BJ (cell line): ENCODE measurements at regions not wholly inside any gene's neighbourhood (a gene's known extent, or its start where the extent isn't known, plus 50 kb on each side); places are given as distances from the start of the nearest gene placed in this dataset.
"Not testable (repeated sequence)": the region's sequence is repeated elsewhere in the genome, so short reads cannot be mapped to it uniquely, and the experiment has no call there.

Experiments used
- CTCF ChIA-PET: fragments of 350-600 bp; formaldehyde crosslinking; extraction: SDS; loops from one replicate; lab custom pipeline; 2021; ENCODE audit warnings: antibody characterized with exemption, inconsistent platforms; lab: Yijun Ruan, JAX
- POLR2A ChIA-PET: fragments of 300-600 bp; sonication (Branson Sonifier 250); formaldehyde crosslinking; extraction: SDS; loops from one replicate; lab custom pipeline; 2021; ENCODE audit warnings: antibody characterized with exemption; lab: Charles Lee
- DNase-seq: peaks from one replicate; pipeline ENCODE4 v3.0.0-alpha.2; 2011; ENCODE audit warnings: low read depth
- H3K27me3 ChIP-seq: 2 replicates; pipeline ENCODE4 v1.6.0; 2011; ENCODE audit warnings: low read length; ENCODE audit not compliant: control insufficient read depth, insufficient read depth
- H3K36me3 ChIP-seq: 2 replicates; pipeline ENCODE4 v1.5.1; 2011; ENCODE audit warnings: low read length; ENCODE audit not compliant: control insufficient read depth, insufficient read depth
- H3K4me3 ChIP-seq: 2 replicates; pipeline ENCODE4 v1.5.1; 2011; ENCODE audit warnings: low read depth, mild to moderate bottlenecking, control low read depth, low read length
- CTCF ChIP-seq: IDR thresholded peaks from 2 replicates; pipeline ENCODE4 v1.5.1; 2011; ENCODE audit warnings: low read depth, mild to moderate bottlenecking, control low read depth, inconsistent platforms, low read length, moderate library complexity; ENCODE audit not compliant: insufficient read depth

DNA sequence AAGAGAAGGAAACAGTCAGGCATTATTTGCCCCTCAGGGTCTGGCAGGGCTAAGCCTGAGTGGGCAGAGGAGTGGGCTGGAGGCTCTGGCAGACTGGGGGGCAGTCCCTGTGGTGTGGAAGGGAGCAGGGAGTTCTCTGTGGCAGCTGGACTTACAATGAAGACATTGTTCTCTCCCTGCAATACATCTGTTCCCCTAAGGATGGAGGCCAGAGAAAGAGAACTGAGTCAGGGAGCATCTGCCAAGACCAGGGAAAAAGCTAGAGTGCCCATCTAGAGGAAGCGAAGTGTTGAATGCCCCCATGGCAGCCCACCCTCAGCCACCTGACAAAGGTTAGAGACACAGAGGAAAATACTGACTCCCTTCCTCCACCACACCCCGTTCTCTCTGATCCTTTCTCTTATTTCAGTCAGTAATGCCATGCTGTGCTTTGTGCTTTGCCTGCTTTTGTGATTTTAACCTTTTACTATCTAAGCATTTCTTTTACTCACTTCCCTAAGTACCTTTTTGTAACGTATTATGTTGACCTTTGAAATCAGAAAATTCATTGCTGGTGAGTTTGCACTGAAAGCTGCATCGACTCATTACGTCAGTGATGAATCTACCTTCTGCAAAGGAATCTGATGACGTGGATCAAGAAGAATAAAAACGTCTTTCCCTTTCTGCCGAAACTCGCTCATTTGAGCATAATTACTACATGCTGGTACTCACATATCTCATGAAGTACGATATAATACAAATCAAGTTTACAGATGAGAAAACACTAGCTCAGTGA lies 76.0 kb downstream of the ACTL7B start:
- CTCF ChIA-PET = no interaction called here
- TF ChIP-seq CTCF = no peak

GRCh38 chr9:108776920-108777639 lies 78.7 kb downstream of the ACTL7B start:
- H3K27me3 ChIP-seq = peaks cover 6% of the 10 kb centered on the region
- TF ChIP-seq CTCF = peak; percentile 41; the same call in 1 of the 2 replicates
- CTCF ChIA-PET = interaction anchor here (0.8 to 1.1 kb wide), 3 partner anchors 8 to 37 kb away, joined by 3 to 5 read pairs (median 3); no protein-coding TSS in a partner anchor
- POLR2A ChIA-PET = interaction anchor here (0.6 kb wide), 1 partner anchor 177 kb away, joined by 3 read pairs; no protein-coding TSS in a partner anchor
- DNase-seq = no peak
- H3K4me3 ChIP-seq = no peak overlapping the region
- no peaks in the 10 kb centered on the region for H3K36me3 ChIP-seq

More for the DNA sequence above, 76.0 kb downstream of the ACTL7B start:
- H3K4me3 ChIP-seq = no peak overlapping the region
- DNase-seq = no peak
- no peaks in the 10 kb centered on the region for H3K36me3 ChIP-seq
- POLR2A ChIA-PET = no interaction called here
- H3K27me3 ChIP-seq = peaks cover 6% of the 10 kb centered on the region

DNA sequence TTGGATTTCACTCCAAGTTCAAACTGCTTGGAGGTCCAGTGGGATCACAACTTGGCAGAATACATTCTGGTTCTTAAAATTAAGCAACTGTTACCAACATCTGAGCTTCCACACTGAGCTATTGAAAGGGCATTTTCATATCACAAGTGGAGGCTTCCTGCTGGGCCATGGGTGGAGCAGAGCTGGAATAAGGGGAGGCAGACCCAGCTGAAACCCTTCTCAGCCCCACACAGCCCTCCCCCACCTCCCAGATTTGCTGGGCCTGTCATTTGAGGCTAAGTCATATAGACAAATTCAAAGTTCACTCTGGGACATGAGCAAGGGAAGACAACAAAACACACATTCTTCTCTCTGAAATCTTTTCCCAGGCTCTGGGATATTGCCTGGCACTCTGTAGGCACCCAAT lies 79.9 kb downstream of the ACTL7B start:
- no peak for DNase-seq
- no peak overlapping the region for H3K4me3 ChIP-seq
- TF ChIP-seq CTCF = no peak
- POLR2A ChIA-PET = interaction anchor here (0.6 kb wide), 1 partner anchor 736 kb away, joined by 16 read pairs; no protein-coding TSS in a partner anchor
- CTCF ChIA-PET = interaction anchor here (0.9 kb wide), 1 partner anchor 13 kb away, joined by 3 read pairs; no protein-coding TSS in a partner anchor
- peaks cover 6% of the 10 kb centered on the region for H3K27me3 ChIP-seq
- H3K36me3 ChIP-seq = no peaks in the 10 kb centered on the region

DNA sequence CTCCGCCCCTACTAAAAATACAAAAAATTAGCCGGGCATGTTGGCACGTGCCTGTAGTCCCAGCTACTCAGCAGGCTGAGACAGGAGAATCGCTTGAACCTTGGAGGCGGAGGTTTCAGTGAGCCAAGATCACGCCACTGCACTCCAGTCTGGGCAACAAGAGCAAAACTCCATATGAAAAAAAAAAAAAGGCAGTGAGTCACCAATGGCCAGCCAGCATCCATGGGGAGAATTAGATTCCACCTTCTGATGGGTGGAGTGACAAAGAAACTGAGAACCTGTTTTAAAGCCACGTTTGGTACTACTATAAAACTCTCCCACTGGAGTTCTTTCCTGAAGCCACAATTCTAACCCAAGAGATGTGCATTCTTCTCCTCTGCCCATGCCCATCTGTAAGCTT lies 81.7 kb downstream of the ACTL7B start:
- H3K27me3 ChIP-seq, DNase-seq, H3K4me3 ChIP-seq, H3K36me3 ChIP-seq, POLR2A ChIA-PET: not testable (repeated sequence)
- CTCF ChIA-PET = interaction anchor here (0.6 to 1.4 kb wide), 3 partner anchors 12 to 1354 kb away, joined by 3 to 4 read pairs (median 4); no protein-coding TSS in a partner anchor

- CTCF ChIA-PET = no interaction called here
- POLR2A ChIA-PET = no interaction called here
- DNase-seq = no peak
- no peaks in the 10 kb centered on the region for H3K36me3 ChIP-seq
- H3K4me3 ChIP-seq = no peak overlapping the region
- TF ChIP-seq CTCF = no peak
- H3K27me3 ChIP-seq = peaks cover 2% of the 10 kb centered on the region; the same call in 1 of the 2 replicates
Observed at GRCh38 chr9:108772301-108772894, 83.4 kb downstream of the ACTL7B start.
